GM23338 (cell line): ENCODE measurements at regions not wholly inside any gene's neighbourhood (a gene's known extent, or its start where the extent isn't known, plus 50 kb on each side); places are given as distances from the start of the nearest gene placed in this dataset.

Source experiments
- CTCF ChIP-seq, 2 experiments: fragments of 200-600 bp in 1 of 2; sonication (generic) in 1 of 2; conservative IDR thresholded peaks; 2 replicates each; pipeline versions ENCODE4 v1.5.1 to v1.6.1; 2016 to 2017; ENCODE audit warnings: antibody characterized with exemption in 2 of 2, low read depth in 2 of 2, mild to moderate bottlenecking in 2 of 2, moderate library complexity in 1 of 2
- EZH2 ChIP-seq: fragments of 200-600 bp; sonication (generic); IDR thresholded peaks from one replicate; pipeline ENCODE4 v1.8.0; 2017; ENCODE audit warnings: antibody characterized with exemption, mild to moderate bottlenecking, low read depth; ENCODE audit not compliant: unreplicated experiment
- EZH2phosphoT487 ChIP-seq: fragments of 200-600 bp; sonication (generic); IDR thresholded peaks from one replicate; pipeline ENCODE4 v1.8.1; 2018; ENCODE audit warnings: antibody characterized with exemption; ENCODE audit not compliant: unreplicated experiment
- NANOG ChIP-seq: IDR thresholded peaks from 2 replicates; pipeline ENCODE4 v1.6.1; 2016; ENCODE audit warnings: antibody characterized with exemption, borderline replicate concordance
- POLR2AphosphoS5 ChIP-seq: IDR thresholded peaks from 2 replicates; pipeline ENCODE4 v1.6.1; 2016; ENCODE audit warnings: antibody characterized with exemption, low read depth
- REST ChIP-seq: IDR thresholded peaks from one replicate; pipeline ENCODE4 v1.6.1; 2018; ENCODE audit warnings: antibody characterized with exemption; ENCODE audit not compliant: unreplicated experiment
- STAT1 ChIP-seq: IDR thresholded peaks from one replicate; pipeline ENCODE4 v1.6.1; 2016; ENCODE audit warnings: antibody characterized with exemption; ENCODE audit not compliant: unreplicated experiment

GRCh38 chr10:47205192-47205591, 94.8 kb upstream of the GDF10 start:
- TF ChIP-seq CTCF (conservative IDR thresholded peaks at IDR 0.05; ENCODE audit: low read depth in 2 of 2) = no peak
- TF ChIP-seq EZH2 = no peak
- no peak for TF ChIP-seq REST
- no peak for TF ChIP-seq POLR2AphosphoS5
- TF ChIP-seq STAT1 = no peak
- no peak for TF ChIP-seq EZH2phosphoT487
- no peak for TF ChIP-seq NANOG
